ENCODE measurements at regions not wholly inside any gene's neighbourhood (a gene's known extent, or its start where the extent isn't known, plus 50 kb on each side); places are given as distances from the start of the nearest gene placed in this dataset.

GRCh38 chr1:177849130-177849529 lies 120.7 kb downstream of the SEC16B start:
- TF ChIP-seq SIN3A (IDR thresholded peaks at IDR 0.05; ENCODE audit: borderline replicate concordance, insufficient read depth, low read depth, low read length) (no peak), CTCF (IDR thresholded peaks at IDR 0.05) (no peak), TCF7L2 (IDR thresholded peaks at IDR 0.05; ENCODE audit: low read depth, low read length) (no peak), POLR2AphosphoS5 (IDR thresholded peaks at IDR 0.05; ENCODE audit: low read depth, low read length) (no peak), REST (IDR thresholded peaks at IDR 0.05; ENCODE audit: insufficient read depth in 1 of 2, low read depth in 2 of 2, low read length in 1 of 2) (no peak)
- no TSS peak for BruUV-seq (replicated peaks)
- no peak for ATAC-seq
- ChIA-PET POLR2A (no interaction called here), CTCF (no interaction called here)
- H3K4me3 ChIP-seq (ENCODE audit: low read depth in 2 of 2, low read length in 2 of 2): no peak overlapping the region
- peaks cover 14% of the 10 kb centered on the region for H3K27me3 ChIP-seq (ENCODE audit: control insufficient read depth, insufficient read depth, low read length)
- no peak overlapping the region for H3K27ac ChIP-seq (ENCODE audit: low read length)
- intact Hi-C loops (cut with micrococcal nuclease; ENCODE audit: unreplicated experiment): no loop called here
- H3K9me3 ChIP-seq (ENCODE audit: control insufficient read depth, insufficient read depth, low read depth, low read length): no peaks in the 10 kb centered on the region
- H3K4me1 ChIP-seq (ENCODE audit: control insufficient read depth, insufficient read depth, low read length): no peaks in the 10 kb centered on the region
- H3K36me3 ChIP-seq (ENCODE audit: control insufficient read depth, insufficient read depth, low read length): no peaks in the 10 kb centered on the region
- DNase-seq (ENCODE audit: low read depth, low spot score): no peak
- in situ Hi-C loops (cut with HindIII; ENCODE audit: low pct_unique_long_range_greater_than_20kb, low sequenced_read_pairs): no loop called here

- no peak overlapping the region for H3K27ac ChIP-seq (ENCODE audit: low read length)
- in situ Hi-C loops (cut with HindIII; ENCODE audit: low pct_unique_long_range_greater_than_20kb, low sequenced_read_pairs): no loop called here
- POLR2A ChIA-PET: no interaction called here
- DNase-seq (ENCODE audit: low read depth, low spot score) (no peak), ATAC-seq (no peak)
- no peak for TF ChIP-seq TCF7L2 (IDR thresholded peaks at IDR 0.05; ENCODE audit: low read depth, low read length)
- no peak for TF ChIP-seq CTCF (IDR thresholded peaks at IDR 0.05)
- TF ChIP-seq SIN3A (IDR thresholded peaks at IDR 0.05; ENCODE audit: borderline replicate concordance, insufficient read depth, low read depth, low read length): no peak
- no peak for TF ChIP-seq POLR2AphosphoS5 (IDR thresholded peaks at IDR 0.05; ENCODE audit: low read depth, low read length)
- no peak for TF ChIP-seq REST (IDR thresholded peaks at IDR 0.05; ENCODE audit: insufficient read depth in 1 of 2, low read depth in 2 of 2, low read length in 1 of 2)
- CTCF ChIA-PET: no interaction called here
- no peak overlapping the region for H3K4me3 ChIP-seq (ENCODE audit: low read depth in 2 of 2, low read length in 2 of 2)
- H3K9me3 ChIP-seq (ENCODE audit: control insufficient read depth, insufficient read depth, low read depth, low read length): no peaks in the 10 kb centered on the region
- no peaks in the 10 kb centered on the region for H3K4me1 ChIP-seq (ENCODE audit: control insufficient read depth, insufficient read depth, low read length)
- BruUV-seq (replicated peaks): no TSS peak
- intact Hi-C loops (cut with micrococcal nuclease; ENCODE audit: unreplicated experiment): no loop called here
- peaks cover 14% of the 10 kb centered on the region for H3K27me3 ChIP-seq (ENCODE audit: control insufficient read depth, insufficient read depth, low read length)
- H3K36me3 ChIP-seq (ENCODE audit: control insufficient read depth, insufficient read depth, low read length): no peaks in the 10 kb centered on the region
Observed at GRCh38 chr1:177848577-177848976, 121.3 kb downstream of the SEC16B start.

Measured in Panc1 (cell line).